Body of pancreas (tissue), 4 donors: ENCODE measurements at regions not wholly inside any gene's neighbourhood (a gene's known extent, or its start where the extent isn't known, plus 50 kb on each side); places are given as distances from the start of the nearest gene placed in this dataset.

Experiments used
- ATAC-seq: fragments of 150-250 bp; one replicate; pipeline ENCODE4 v1.9.1; 2016
- DNase-seq, 4 donors: peaks; one replicate each; pipeline ENCODE4 v3.0.0-alpha.2; 2019
- H3K27ac ChIP-seq, 4 donors: fragments of 200-600 bp; sonication (generic); 1 replicate in 3 of 4; 2 replicates in 1 of 4; pipeline versions ENCODE4 v1.5.1 to v1.6.1; 2016 to 2019; ENCODE audit warnings: mild to moderate bottlenecking in 1 of 4, mixed read lengths in 1 of 4, moderate library complexity in 1 of 4
- H3K27me3 ChIP-seq, 2 donors: fragments of 200-600 bp; sonication (generic); one replicate each; pipeline ENCODE4 v1.6.0; 2016; ENCODE audit warnings: mild to moderate bottlenecking in 1 of 2
- H3K36me3 ChIP-seq, 2 donors: fragments of 200-600 bp; sonication (generic); replicated peaks in 1 of 2; 2 replicates each; pipeline ENCODE4 v1.5.1; 2016; ENCODE audit warnings: low read depth in 2 of 2; ENCODE audit not compliant: insufficient read depth in 1 of 2
- H3K4me1 ChIP-seq: fragments of 200-600 bp; sonication (generic); one replicate; pipeline ENCODE4 v1.6.0; 2016
- H3K4me3 ChIP-seq, 2 donors: fragments of 200-600 bp; sonication (generic); 1 replicate in 1 of 2; 2 replicates in 1 of 2; pipeline ENCODE4 v1.5.1; 2016 to 2019
- H3K9me3 ChIP-seq, 3 donors: fragments of 200-600 bp; sonication (generic); 1 replicate in 2 of 3; 2 replicates in 1 of 3; pipeline ENCODE4 v1.5.1; 2016
- POLR2A ChIP-seq, 3 donors: fragments of 450-650 bp; IDR thresholded peaks; one replicate each; pipeline ENCODE4 v1.6.1; 2016; ENCODE audit warnings: antibody characterized with exemption in 3 of 3, mild to moderate bottlenecking in 2 of 3
- WGBS, 2 donors: methylation state at CpG; one replicate each; pipeline ENCODE4 v1.1.5; 2017; 5-methylcytosine and 5-hydroxymethylcytosine counted together
- intact Hi-C: fragments of 100-400 bp; cut with DNase I; formaldehyde crosslinking; loops from one replicate; pipeline ENCODE4 v1.15.1; 2023
- TF ChIP-seq, protein P1 (sequence below), 7 experiments: fragments of 450-650 bp in 4 of 7; fragments of 200-600 bp in 3 of 7; sonication (generic) in 3 of 7; IDR thresholded peaks; one replicate each; pipeline ENCODE4 v1.5.1; 2016 to 2019; ENCODE audit warnings: antibody characterized with exemption in 7 of 7

DNA sequence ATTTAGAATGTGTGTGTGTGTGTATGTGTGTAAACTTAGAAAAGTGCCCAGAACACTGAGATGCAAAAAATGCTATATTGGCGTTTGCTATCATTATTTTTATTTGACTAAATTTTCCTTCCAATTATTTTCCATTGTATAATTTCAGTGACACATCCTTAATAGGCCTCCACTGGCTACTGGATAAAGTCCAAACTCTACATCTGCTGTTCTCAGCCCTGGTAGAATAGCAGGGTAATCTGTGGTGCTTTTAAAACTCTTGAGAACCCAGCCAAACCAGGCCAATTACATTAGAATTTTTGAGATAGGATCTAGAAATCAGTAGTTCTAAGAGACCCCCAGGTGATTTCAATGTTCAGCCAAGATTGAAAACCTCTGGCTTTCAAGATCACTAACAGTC is 66.4 kb downstream of the ZNF503 start:
- H3K36me3 ChIP-seq: no peaks in the 10 kb centered on the region
- no peaks in the 10 kb centered on the region for H3K9me3 ChIP-seq
- no peak overlapping the region for H3K4me3 ChIP-seq
- no peak for TF ChIP-seq POLR2A (IDR thresholded peaks at IDR 0.05)
- TF ChIP-seq, protein P1, sequence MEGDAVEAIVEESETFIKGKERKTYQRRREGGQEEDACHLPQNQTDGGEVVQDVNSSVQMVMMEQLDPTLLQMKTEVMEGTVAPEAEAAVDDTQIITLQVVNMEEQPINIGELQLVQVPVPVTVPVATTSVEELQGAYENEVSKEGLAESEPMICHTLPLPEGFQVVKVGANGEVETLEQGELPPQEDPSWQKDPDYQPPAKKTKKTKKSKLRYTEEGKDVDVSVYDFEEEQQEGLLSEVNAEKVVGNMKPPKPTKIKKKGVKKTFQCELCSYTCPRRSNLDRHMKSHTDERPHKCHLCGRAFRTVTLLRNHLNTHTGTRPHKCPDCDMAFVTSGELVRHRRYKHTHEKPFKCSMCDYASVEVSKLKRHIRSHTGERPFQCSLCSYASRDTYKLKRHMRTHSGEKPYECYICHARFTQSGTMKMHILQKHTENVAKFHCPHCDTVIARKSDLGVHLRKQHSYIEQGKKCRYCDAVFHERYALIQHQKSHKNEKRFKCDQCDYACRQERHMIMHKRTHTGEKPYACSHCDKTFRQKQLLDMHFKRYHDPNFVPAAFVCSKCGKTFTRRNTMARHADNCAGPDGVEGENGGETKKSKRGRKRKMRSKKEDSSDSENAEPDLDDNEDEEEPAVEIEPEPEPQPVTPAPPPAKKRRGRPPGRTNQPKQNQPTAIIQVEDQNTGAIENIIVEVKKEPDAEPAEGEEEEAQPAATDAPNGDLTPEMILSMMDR (IDR thresholded peaks at IDR 0.05): no peak
- peak in 1 of 4 donors; percentile 5 for DNase-seq
- no peaks in the 10 kb centered on the region for H3K27me3 ChIP-seq
- peak; percentile 40 for ATAC-seq
- intact Hi-C loops: no loop called here
- peak overlapping the region in 3 of 4 donors; percentile 37 to 71 (median 58) for H3K27ac ChIP-seq
- 18 to 32% methylated on average over 1 of the region's 1 CpG for WGBS, 2 donors
- H3K4me1 ChIP-seq: peaks cover 16% of the 10 kb centered on the region

DNA sequence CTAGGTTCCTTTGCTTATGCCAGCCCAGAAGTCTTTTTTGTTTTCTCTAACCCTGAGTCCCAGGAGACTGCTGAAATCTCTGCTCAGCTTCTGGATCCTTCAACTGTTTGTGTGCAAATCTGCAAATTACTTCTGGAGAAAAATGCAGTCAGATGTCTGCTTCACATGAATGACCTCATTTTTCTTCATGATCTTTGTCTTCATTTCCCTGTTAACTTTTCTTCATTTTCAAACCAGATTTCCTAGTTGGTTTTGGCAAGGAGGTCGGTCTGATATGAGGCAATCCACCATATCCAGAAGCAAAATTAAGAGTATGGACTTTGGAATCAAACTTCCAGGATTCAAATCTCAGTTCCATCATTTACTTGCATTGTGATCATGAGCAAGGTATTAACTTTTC is 66.8 kb downstream of the ZNF503 start:
- Histone ChIP-seq H3K27ac (peak overlapping the region in 3 of 4 donors; percentile 37 to 71 (median 58)), H3K4me3 (no peak overlapping the region), H3K36me3 (no peaks in the 10 kb centered on the region), H3K9me3 (no peaks in the 10 kb centered on the region), H3K4me1 (peaks cover 16% of the 10 kb centered on the region), H3K27me3 (no peaks in the 10 kb centered on the region)
- DNase-seq (peak in 3 of 4 donors; percentile 22 to 65 (median 26)), ATAC-seq (peak; percentile 94)
- intact Hi-C loops: no loop called here
- TF ChIP-seq POLR2A (IDR thresholded peaks at IDR 0.05): no peak
- TF ChIP-seq, protein P1 (IDR thresholded peaks at IDR 0.05): no peak
- WGBS, 2 donors: 11 to 15% methylated on average over 1 of the region's 1 CpG

DNA sequence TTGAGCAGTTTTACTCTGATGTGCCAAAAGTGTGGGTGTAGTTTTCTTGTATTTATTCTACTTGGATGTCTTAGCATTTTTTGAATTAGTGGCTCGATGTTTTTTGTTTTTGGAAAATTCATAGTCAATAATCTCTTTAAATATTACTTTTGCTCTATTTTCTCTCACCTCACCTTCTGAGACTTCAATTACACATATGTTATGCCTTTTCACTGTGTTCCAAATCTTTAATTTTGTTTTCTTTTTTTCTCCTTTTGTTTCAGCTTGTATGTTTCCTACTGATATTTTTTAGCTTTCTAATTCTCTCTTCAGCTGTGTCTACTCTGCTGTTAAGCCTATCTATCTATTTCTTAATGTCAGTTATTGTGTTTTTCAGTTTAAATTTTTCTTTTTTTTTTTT is 69.5 kb downstream of the ZNF503 start:
- Histone ChIP-seq H3K9me3 (no peaks in the 10 kb centered on the region), H3K4me3 (no peak overlapping the region), H3K27me3 (no peaks in the 10 kb centered on the region), H3K27ac (no peak overlapping the region), H3K4me1 (peaks cover 16% of the 10 kb centered on the region), H3K36me3 (no peaks in the 10 kb centered on the region)
- TF ChIP-seq, protein P1 (IDR thresholded peaks at IDR 0.05): no peak
- ATAC-seq: no peak
- 96 to 100% methylated on average over 1 of the region's 1 CpG for WGBS, 2 donors
- DNase-seq: no peak
- intact Hi-C loops: no loop called here

DNA sequence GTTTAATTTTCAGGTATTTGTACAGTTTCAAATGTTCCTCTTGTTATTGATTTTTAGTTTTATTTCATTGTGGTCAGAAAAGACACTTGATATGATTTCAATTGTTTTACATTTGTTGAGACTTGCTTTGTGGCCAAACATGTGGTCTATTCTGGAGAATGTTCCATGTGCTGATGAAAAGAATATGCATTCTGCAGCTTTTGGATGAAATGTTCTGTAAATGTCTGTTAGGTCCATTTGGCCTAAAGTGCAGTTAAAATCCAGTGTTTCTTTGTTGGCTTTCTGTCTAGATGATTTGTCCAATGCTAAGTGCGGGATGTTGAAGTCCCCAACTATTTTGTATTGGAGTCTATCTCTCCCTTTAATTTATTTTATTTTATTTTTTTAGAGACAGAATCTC is 70.5 kb downstream of the ZNF503 start:
- no peak overlapping the region for H3K4me3 ChIP-seq
- H3K27ac ChIP-seq: no peak overlapping the region
- no peaks in the 10 kb centered on the region for H3K36me3 ChIP-seq
- no peaks in the 10 kb centered on the region for H3K27me3 ChIP-seq
- WGBS, 2 donors: 93 to 100% methylated on average over 1 of the region's 1 CpG
- intact Hi-C loops: no loop called here
- H3K4me1 ChIP-seq: peaks cover 16% of the 10 kb centered on the region
- TF ChIP-seq, protein P1 (IDR thresholded peaks at IDR 0.05): no peak
- TF ChIP-seq POLR2A (IDR thresholded peaks at IDR 0.05): no peak
- ATAC-seq: no peak
- DNase-seq: no peak
- no peaks in the 10 kb centered on the region for H3K9me3 ChIP-seq

DNA sequence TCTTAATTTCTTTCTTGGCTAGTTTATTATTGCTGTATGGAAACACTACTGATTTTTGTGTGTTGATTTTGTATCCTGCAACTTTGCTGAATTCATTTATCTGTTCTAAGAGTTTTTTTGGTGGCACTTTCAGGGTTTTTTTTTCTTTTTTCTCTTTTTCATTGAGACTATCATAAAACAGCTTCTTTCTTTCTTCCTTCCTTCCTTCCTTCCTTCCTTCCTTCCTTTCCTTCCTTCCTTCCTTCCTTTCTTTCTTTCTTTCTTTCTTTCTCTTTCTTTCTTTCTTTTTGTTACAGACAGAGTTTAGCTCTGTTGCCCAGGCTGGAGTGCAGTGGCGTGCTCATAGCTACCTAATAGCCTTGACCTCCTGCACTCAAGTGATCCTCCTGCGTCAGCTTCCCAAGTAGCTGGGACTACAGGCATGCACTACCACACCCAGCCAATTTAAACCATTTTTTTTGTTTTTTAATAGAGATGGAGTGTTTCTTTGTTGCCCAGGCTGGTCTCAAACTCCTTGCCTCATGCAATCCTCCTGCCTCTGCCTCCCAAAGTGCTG is 72.3 kb downstream of the ZNF503 start:
- no peaks in the 10 kb centered on the region for H3K27me3 ChIP-seq
- H3K36me3 ChIP-seq: no peaks in the 10 kb centered on the region
- ATAC-seq: no peak
- H3K4me1 ChIP-seq: peaks cover 2% of the 10 kb centered on the region
- 85 to 100% methylated on average over 2 of the region's 2 CpGs for WGBS, 2 donors
- DNase-seq: no peak
- intact Hi-C loops: no loop called here
- H3K9me3 ChIP-seq: no peaks in the 10 kb centered on the region
- no peak overlapping the region for H3K4me3 ChIP-seq
- no peak overlapping the region for H3K27ac ChIP-seq
- TF ChIP-seq, protein P1 (IDR thresholded peaks at IDR 0.05): no peak
- no peak for TF ChIP-seq POLR2A (IDR thresholded peaks at IDR 0.05)
